Right lobe of liver (tissue), 4 donors: ENCODE measurements at regions not wholly inside any gene's neighbourhood (a gene's known extent, or its start where the extent isn't known, plus 50 kb on each side); places are given as distances from the start of the nearest gene placed in this dataset.

Experiments
- CTCF ChIP-seq, 4 donors: fragments of 200-600 bp in 3 of 4; fragments of 450-650 bp in 1 of 4; IDR thresholded peaks; one replicate each; pipeline versions ENCODE4 v1.5.1 to v1.8.0; 2016 to 2022; ENCODE audit warnings: antibody characterized with exemption in 4 of 4, mild to moderate bottlenecking in 2 of 4
- POLR2A ChIP-seq: fragments of 450-650 bp; IDR thresholded peaks from one replicate; pipeline ENCODE4 v1.6.1; 2017; ENCODE audit warnings: antibody characterized with exemption, mild to moderate bottlenecking
- donor health status: DM: no; HTN: no; CAD: no.
- donor health status: DM: no; HTN: no; CAD: no.
- donor health status: DM: no; HTN: yes; CAD: no.

GRCh38 chr3:157836022-157836421 is 270.2 kb downstream of the SHOX2 start:
- TF ChIP-seq CTCF (IDR thresholded peaks at IDR 0.05) (no peak), POLR2A (no peak)
